ENCODE measurements at regions not wholly inside any gene's neighbourhood (a gene's known extent, or its start where the extent isn't known, plus 50 kb on each side); places are given as distances from the start of the nearest gene placed in this dataset.

GRCh38 chr10:123449234-123449962, 216.8 kb upstream of the GPR26 start:
- no peak for DNase-seq (ENCODE audit: low read depth in 4 of 4, low spot score in 3 of 4)

- DNase-seq (ENCODE audit: low read depth in 4 of 4, low spot score in 3 of 4) = no peak
Measured at GRCh38 chr10:123450956-123451605, 215.1 kb upstream of the GPR26 start.

GRCh38 chr10:123451618-123452245, 214.4 kb upstream of the GPR26 start:
- no peak for DNase-seq (ENCODE audit: low read depth in 4 of 4, low spot score in 3 of 4)

- no peak for DNase-seq (ENCODE audit: low read depth in 4 of 4, low spot score in 3 of 4)
Measured at GRCh38 chr10:123454987-123455386, 211.2 kb upstream of the GPR26 start.

GRCh38 chr10:123455861-123456260, 210.3 kb upstream of the GPR26 start:
- DNase-seq (ENCODE audit: low read depth in 4 of 4, low spot score in 3 of 4) = no peak

GRCh38 chr10:123458933-123459332, 207.2 kb upstream of the GPR26 start:
- no peak for DNase-seq (ENCODE audit: low read depth in 4 of 4, low spot score in 3 of 4)

- no peak for DNase-seq (ENCODE audit: low read depth in 4 of 4, low spot score in 3 of 4)
Measured at GRCh38 chr10:123459371-123460091, 206.6 kb upstream of the GPR26 start.

- no peak for DNase-seq (ENCODE audit: low read depth in 4 of 4, low spot score in 3 of 4)
Measured at GRCh38 chr10:123462246-123462645, 203.9 kb upstream of the GPR26 start.

GRCh38 chr10:123462756-123463155, 203.4 kb upstream of the GPR26 start:
- DNase-seq (ENCODE audit: low read depth in 4 of 4, low spot score in 3 of 4) = no peak

GRCh38 chr10:123463181-123463580, 203.0 kb upstream of the GPR26 start:
- no peak for DNase-seq (ENCODE audit: low read depth in 4 of 4, low spot score in 3 of 4)

- no peak for DNase-seq (ENCODE audit: low read depth in 4 of 4, low spot score in 3 of 4)
Measured at GRCh38 chr10:123463698-123464097, 202.5 kb upstream of the GPR26 start.

- DNase-seq (ENCODE audit: low read depth in 4 of 4, low spot score in 3 of 4) = no peak
Measured at GRCh38 chr10:123464430-123465323, 201.5 kb upstream of the GPR26 start.

GRCh38 chr10:123470336-123470921, 195.7 kb upstream of the GPR26 start:
- no peak for DNase-seq (ENCODE audit: low read depth in 4 of 4, low spot score in 3 of 4)

GRCh38 chr10:123471811-123472210, 194.3 kb upstream of the GPR26 start:
- DNase-seq (ENCODE audit: low read depth in 4 of 4, low spot score in 3 of 4) = no peak

- no peak for DNase-seq (ENCODE audit: low read depth in 4 of 4, low spot score in 3 of 4)
Measured at GRCh38 chr10:123472606-123473005, 193.5 kb upstream of the GPR26 start.

- DNase-seq (ENCODE audit: low read depth in 4 of 4, low spot score in 3 of 4) = no peak
Measured at GRCh38 chr10:123474700-123475099, 191.5 kb upstream of the GPR26 start.

- no peak for DNase-seq (ENCODE audit: low read depth in 4 of 4, low spot score in 3 of 4)
Measured at GRCh38 chr10:123475466-123475865, 190.7 kb upstream of the GPR26 start.

- DNase-seq (ENCODE audit: low read depth in 4 of 4, low spot score in 3 of 4) = no peak
Measured at GRCh38 chr10:123478116-123478515, 188.0 kb upstream of the GPR26 start.

GRCh38 chr10:123479640-123480039, 186.5 kb upstream of the GPR26 start:
- no peak for DNase-seq (ENCODE audit: low read depth in 4 of 4, low spot score in 3 of 4)

- no peak for DNase-seq (ENCODE audit: low read depth in 4 of 4, low spot score in 3 of 4)
Measured at GRCh38 chr10:123480344-123480743, 185.8 kb upstream of the GPR26 start.

All from right renal pelvis (tissue), 4 donors.